Tibial nerve (tissue), 4 donors: ENCODE measurements at regions not wholly inside any gene's neighbourhood (a gene's known extent, or its start where the extent isn't known, plus 50 kb on each side); places are given as distances from the start of the nearest gene placed in this dataset.
"Not testable (repeated sequence)": the region's sequence is repeated elsewhere in the genome, so short reads cannot be mapped to it uniquely, and the experiment has no call there.

Experiments
- DNase-seq, 2 donors: peaks; one replicate each; pipeline ENCODE4 v3.0.0-alpha.2; 2019; ENCODE audit warnings: low spot score in 2 of 2
- H3K27ac ChIP-seq, 4 donors: fragments of 200-600 bp; sonication (generic) in 3 of 4; one replicate each; pipeline ENCODE4 v1.5.1; 2017 to 2019; ENCODE audit warnings: mild to moderate bottlenecking in 1 of 4
- H3K27me3 ChIP-seq, 2 donors: fragments of 200-600 bp; sonication (generic) in 1 of 2; one replicate each; pipeline versions ENCODE4 v1.5.1 to v1.6.0; 2017 to 2019
- H3K36me3 ChIP-seq, 3 donors: fragments of 200-600 bp; sonication (generic); one replicate each; pipeline ENCODE4 v1.5.1; 2018 to 2019
- H3K4me1 ChIP-seq, 4 donors: fragments of 200-600 bp; sonication (generic) in 3 of 4; one replicate each; pipeline ENCODE4 v1.5.1; 2017 to 2019
- H3K4me3 ChIP-seq, 4 donors: fragments of 200-600 bp; sonication (generic) in 3 of 4; one replicate each; pipeline ENCODE4 v1.5.1; 2017 to 2019; ENCODE audit warnings: mild to moderate bottlenecking in 1 of 4, moderate library complexity in 1 of 4
- H3K9me3 ChIP-seq, 4 donors: fragments of 200-600 bp; sonication (generic) in 3 of 4; one replicate each; pipeline ENCODE4 v1.5.1; 2017 to 2019
- CTCF ChIP-seq, 5 experiments: fragments of 200-600 bp in 3 of 5; fragments of 450-650 bp in 2 of 5; sonication (generic) in 3 of 5; IDR thresholded peaks; one replicate each; pipeline ENCODE4 v1.5.1; 2016 to 2019; ENCODE audit warnings: antibody characterized with exemption in 5 of 5, mild to moderate bottlenecking in 3 of 5, moderate library complexity in 2 of 5
- EP300 ChIP-seq, 2 donors: sonication (generic); formaldehyde crosslinking; IDR thresholded peaks; one replicate each; pipeline ENCODE4 v1.6.1; 2017; ENCODE audit warnings: antibody characterized with exemption in 2 of 2, mild to moderate bottlenecking in 1 of 2
- POLR2A ChIP-seq, 2 donors: fragments of 450-650 bp; IDR thresholded peaks; one replicate each; pipeline ENCODE4 v1.6.1; 2017; ENCODE audit warnings: antibody characterized with exemption in 2 of 2, mild to moderate bottlenecking in 2 of 2, moderate library complexity in 2 of 2
- WGBS, 2 donors: methylation state at CpG; one replicate each; pipeline ENCODE4 v1.1.5; 2018; 5-methylcytosine and 5-hydroxymethylcytosine counted together

- no peaks in the 10 kb centered on the region for H3K27me3 ChIP-seq
- 42 to 80% methylated on average over 2 of the region's 2 CpGs for WGBS, 2 donors
- no peak overlapping the region for H3K4me3 ChIP-seq
- TF ChIP-seq CTCF (IDR thresholded peaks at IDR 0.05), result no peak
- TF ChIP-seq EP300 (IDR thresholded peaks at IDR 0.05), result no peak
- TF ChIP-seq POLR2A (IDR thresholded peaks at IDR 0.05), result no peak
- peaks cover 0 to 6% (median 0%) of the 10 kb centered on the region in 4 donors for H3K9me3 ChIP-seq
- DNase-seq, result no peak
- no peaks in the 10 kb centered on the region for H3K4me1 ChIP-seq
- no peak overlapping the region for H3K27ac ChIP-seq
- H3K36me3 ChIP-seq, result no peaks in the 10 kb centered on the region
Measured at GRCh38 chr4:37748485-37748884, 62.3 kb upstream of the RELL1 start.

DNA sequence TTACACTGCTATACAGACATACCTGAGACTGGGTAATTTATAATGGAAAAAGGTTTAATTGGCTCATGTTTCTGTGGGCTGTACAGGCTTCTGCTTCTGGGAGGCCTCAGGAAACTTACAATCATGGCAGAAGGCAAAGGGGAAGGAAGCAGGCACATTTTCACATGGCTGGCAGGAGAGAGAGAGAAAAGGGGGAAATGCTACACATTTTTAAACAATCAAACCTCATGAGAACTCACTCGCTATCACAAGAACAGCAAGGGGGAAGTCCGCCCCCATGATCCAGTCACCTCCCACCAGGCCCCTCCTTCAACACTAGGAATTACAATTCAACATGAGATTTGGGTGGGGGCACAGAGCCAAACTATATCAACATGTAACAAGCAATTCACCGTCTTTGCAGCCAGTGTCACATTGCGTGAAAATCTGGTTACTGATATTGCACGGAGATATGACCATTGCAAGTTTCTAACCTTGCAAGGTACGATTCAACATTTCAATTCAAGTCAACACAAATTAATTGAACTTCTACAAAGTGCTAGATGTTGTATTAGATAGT is 61.7 kb upstream of the RELL1 start:
- no peak for DNase-seq
- 60 to 81% methylated on average over 6 of the region's 6 CpGs for WGBS, 2 donors
- no peak for TF ChIP-seq EP300 (IDR thresholded peaks at IDR 0.05)
- TF ChIP-seq CTCF (IDR thresholded peaks at IDR 0.05), result no peak
- TF ChIP-seq POLR2A (IDR thresholded peaks at IDR 0.05), result no peak

DNA sequence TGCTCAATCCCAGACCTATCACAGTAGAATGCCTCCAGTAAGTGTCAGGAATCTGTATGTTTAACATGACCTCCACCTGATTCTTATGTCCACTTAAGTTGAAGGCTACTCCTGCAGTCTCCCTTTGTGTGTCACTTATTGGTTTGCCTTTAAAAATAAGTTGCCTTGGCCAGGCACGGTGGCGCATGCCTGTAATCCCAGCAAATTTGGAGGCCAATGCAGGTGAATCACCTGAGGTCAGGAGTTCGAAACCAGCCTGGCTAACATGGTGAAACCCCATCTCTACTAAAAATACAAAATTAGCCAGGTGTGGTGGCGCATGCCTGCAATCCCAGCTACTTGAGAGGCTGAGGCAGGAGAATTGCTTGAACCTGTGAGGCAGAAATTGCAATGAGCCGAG is 60.7 kb upstream of the RELL1 start:
- not testable (repeated sequence) for H3K9me3 ChIP-seq, H3K4me1 ChIP-seq, DNase-seq, H3K27me3 ChIP-seq, H3K36me3 ChIP-seq, H3K27ac ChIP-seq, H3K4me3 ChIP-seq
- 95 to 97% methylated on average over 5 of the region's 5 CpGs for WGBS, 2 donors

More for the DNA sequence above, 61.7 kb upstream of the RELL1 start:
- peaks cover 0 to 6% (median 0%) of the 10 kb centered on the region in 4 donors for H3K9me3 ChIP-seq
- H3K4me1 ChIP-seq, result no peaks in the 10 kb centered on the region
- no peaks in the 10 kb centered on the region for H3K27me3 ChIP-seq
- no peak overlapping the region for H3K4me3 ChIP-seq
- H3K36me3 ChIP-seq, result no peaks in the 10 kb centered on the region
- no peak overlapping the region for H3K27ac ChIP-seq

GRCh38 chr4:37745946-37746345 is 59.8 kb upstream of the RELL1 start:
- TF ChIP-seq POLR2A (IDR thresholded peaks at IDR 0.05) (no peak), CTCF (IDR thresholded peaks at IDR 0.05) (no peak), EP300 (IDR thresholded peaks at IDR 0.05) (no peak)
- Histone ChIP-seq H3K27ac (no peak overlapping the region), H3K4me1 (no peaks in the 10 kb centered on the region), H3K36me3 (no peaks in the 10 kb centered on the region), H3K27me3 (no peaks in the 10 kb centered on the region), H3K4me3 (no peak overlapping the region), H3K9me3 (peaks cover 0 to 6% (median 0%) of the 10 kb centered on the region in 4 donors)
- DNase-seq, result no peak

GRCh38 chr4:37742149-37742548 is 56.0 kb upstream of the RELL1 start:
- no peak for TF ChIP-seq CTCF (IDR thresholded peaks at IDR 0.05)
- no peak for TF ChIP-seq POLR2A (IDR thresholded peaks at IDR 0.05)
- no peak for TF ChIP-seq EP300 (IDR thresholded peaks at IDR 0.05)
- Histone ChIP-seq H3K9me3 (peaks cover 0 to 6% (median 0%) of the 10 kb centered on the region in 4 donors), H3K27me3 (no peaks in the 10 kb centered on the region), H3K4me3 (no peak overlapping the region), H3K27ac (no peak overlapping the region), H3K4me1 (no peaks in the 10 kb centered on the region), H3K36me3 (no peaks in the 10 kb centered on the region)
- WGBS, 2 donors, result 93% methylated on average over 1 of the region's 1 CpG
- DNase-seq, result no peak

DNA sequence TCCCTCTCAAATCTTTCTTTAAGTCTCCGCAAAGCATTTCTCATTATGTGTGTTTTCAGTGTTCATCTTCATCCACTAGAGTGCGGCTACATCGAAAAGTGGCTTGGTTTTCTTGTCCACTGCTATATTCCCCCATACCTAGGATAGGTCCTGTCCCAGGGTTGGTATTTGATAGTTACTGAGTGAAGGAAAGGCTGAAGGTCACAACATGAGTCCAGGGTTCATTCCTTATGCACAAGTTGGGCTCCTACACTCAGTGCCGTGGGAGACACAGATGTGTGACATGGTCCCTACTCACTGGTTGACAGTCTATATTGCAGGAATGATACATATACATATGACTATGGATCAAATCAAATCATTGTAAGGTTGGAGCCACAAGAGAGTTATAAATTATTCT is 55.4 kb upstream of the RELL1 start:
- H3K27ac ChIP-seq, result no peak overlapping the region
- TF ChIP-seq POLR2A (IDR thresholded peaks at IDR 0.05) (no peak), CTCF (IDR thresholded peaks at IDR 0.05) (no peak), EP300 (IDR thresholded peaks at IDR 0.05) (no peak)
- WGBS, 2 donors, result 96 to 97% methylated on average over 4 of the region's 4 CpGs
- no peak for DNase-seq
- no peaks in the 10 kb centered on the region for H3K4me1 ChIP-seq
- no peak overlapping the region for H3K4me3 ChIP-seq
- H3K9me3 ChIP-seq, result peaks cover 0 to 6% (median 0%) of the 10 kb centered on the region in 4 donors
- no peaks in the 10 kb centered on the region for H3K27me3 ChIP-seq
- H3K36me3 ChIP-seq, result no peaks in the 10 kb centered on the region
